ENCODE measurements at regions not wholly inside any gene's neighbourhood (a gene's known extent, or its start where the extent isn't known, plus 50 kb on each side); places are given as distances from the start of the nearest gene placed in this dataset.
A peak's percentile ranks its signal among the peaks of the same experiment; 100 is the strongest.

- DNase-seq: no peak
These were observed 167.5 kb upstream of the CAMK1G start for GRCh38 chr1:209416039-209416438.

GRCh38 chr1:209416716-209417115 is 166.8 kb upstream of the CAMK1G start:
- DNase-seq: no peak

- no peak for DNase-seq
These were observed 165.8 kb upstream of the CAMK1G start for GRCh38 chr1:209417761-209418160.

- DNase-seq: no peak
These were observed 163.2 kb upstream of the CAMK1G start for GRCh38 chr1:209420276-209420675.

- DNase-seq: no peak
These were observed 162.3 kb upstream of the CAMK1G start for GRCh38 chr1:209421186-209421585.

- no peak for DNase-seq
These were observed 161.4 kb upstream of the CAMK1G start for GRCh38 chr1:209421978-209422680.

- no peak for DNase-seq
These were observed 157.6 kb upstream of the CAMK1G start for GRCh38 chr1:209425959-209426358.

- no peak for DNase-seq
These were observed 156.2 kb upstream of the CAMK1G start for GRCh38 chr1:209427277-209427676.

GRCh38 chr1:209427811-209428210 is 155.7 kb upstream of the CAMK1G start:
- DNase-seq: no peak

GRCh38 chr1:209428241-209428921 is 155.1 kb upstream of the CAMK1G start:
- no peak for DNase-seq

- no peak for DNase-seq
These were observed 153.9 kb upstream of the CAMK1G start for GRCh38 chr1:209429611-209430010.

- no peak for DNase-seq
These were observed 153.4 kb upstream of the CAMK1G start for GRCh38 chr1:209430107-209430506.

GRCh38 chr1:209430821-209431259 is 152.7 kb upstream of the CAMK1G start:
- DNase-seq: no peak

GRCh38 chr1:209431402-209431801 is 152.1 kb upstream of the CAMK1G start:
- no peak for DNase-seq

- no peak for DNase-seq
These were observed 151.6 kb upstream of the CAMK1G start for GRCh38 chr1:209431813-209432442.

- DNase-seq: no peak
These were observed 151.1 kb upstream of the CAMK1G start for GRCh38 chr1:209432443-209432825.

- no peak for DNase-seq
These were observed 149.9 kb upstream of the CAMK1G start for GRCh38 chr1:209433649-209434031.

GRCh38 chr1:209434066-209434465 is 149.4 kb upstream of the CAMK1G start:
- no peak for DNase-seq

GRCh38 chr1:209434631-209435217 is 148.8 kb upstream of the CAMK1G start:
- DNase-seq: no peak

GRCh38 chr1:209435654-209436566 is 147.6 kb upstream of the CAMK1G start:
- peak; percentile 50 for DNase-seq

- DNase-seq: no peak
These were observed 143.7 kb upstream of the CAMK1G start for GRCh38 chr1:209439828-209440227.

- no peak for DNase-seq
These were observed 140.1 kb upstream of the CAMK1G start for GRCh38 chr1:209443361-209443931.
